CD4-positive, alpha-beta T cell treated with Interleukin-12 subunit alpha and Interleukin-12 subunit beta, for 1 hour (primary cell): ENCODE measurements at regions not wholly inside any gene's neighbourhood (a gene's known extent, or its start where the extent isn't known, plus 50 kb on each side); places are given as distances from the start of the nearest gene placed in this dataset.

ENCODE experiments used
- DNase-seq: peaks from one replicate; pipeline ENCODE4 v3.0.0-alpha.2; 2020

DNA sequence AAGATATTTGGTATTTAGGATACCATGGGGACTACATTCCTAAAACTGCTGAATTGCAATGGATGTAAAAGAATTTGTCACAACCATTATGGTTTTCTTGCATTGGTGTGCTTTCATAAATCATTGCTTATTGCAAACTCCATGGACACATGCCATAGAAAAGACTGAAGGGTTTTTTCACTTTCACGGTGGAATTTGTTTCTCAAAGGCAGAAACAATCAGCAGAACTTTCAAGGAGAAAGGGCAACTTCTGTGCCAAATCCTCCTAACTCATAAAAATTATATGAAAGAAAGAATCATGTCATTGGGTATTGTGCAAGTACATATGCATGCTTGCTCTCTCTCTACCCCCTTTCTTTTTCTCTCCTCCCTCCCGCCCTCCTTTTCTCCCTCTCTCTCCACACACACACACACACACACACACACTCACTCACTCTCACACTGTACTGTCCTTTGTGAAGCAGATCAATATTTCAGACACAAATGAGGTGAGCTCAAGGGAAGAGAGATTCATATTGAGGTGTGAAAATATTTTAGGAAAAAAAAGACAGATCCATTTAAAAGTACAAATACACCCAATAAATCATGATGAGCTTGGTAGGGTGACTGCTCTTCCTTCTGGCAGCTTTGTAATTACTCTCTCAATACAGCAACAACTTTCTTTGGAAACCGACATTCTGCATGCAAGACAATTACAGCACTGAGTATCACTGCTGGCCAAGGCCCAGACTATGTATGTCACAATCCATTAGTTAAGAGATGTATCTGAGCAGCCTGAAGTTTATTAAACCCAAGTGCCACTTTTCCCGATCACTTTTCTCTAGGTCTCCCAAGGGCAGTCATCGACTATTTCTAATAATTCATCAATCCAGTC lies 492.6 kb downstream of the TUSC7 start:
- no peak for DNase-seq

GRCh38 chr3:117217355-117217754 lies 507.8 kb downstream of the TUSC7 start:
- DNase-seq: no peak

DNA sequence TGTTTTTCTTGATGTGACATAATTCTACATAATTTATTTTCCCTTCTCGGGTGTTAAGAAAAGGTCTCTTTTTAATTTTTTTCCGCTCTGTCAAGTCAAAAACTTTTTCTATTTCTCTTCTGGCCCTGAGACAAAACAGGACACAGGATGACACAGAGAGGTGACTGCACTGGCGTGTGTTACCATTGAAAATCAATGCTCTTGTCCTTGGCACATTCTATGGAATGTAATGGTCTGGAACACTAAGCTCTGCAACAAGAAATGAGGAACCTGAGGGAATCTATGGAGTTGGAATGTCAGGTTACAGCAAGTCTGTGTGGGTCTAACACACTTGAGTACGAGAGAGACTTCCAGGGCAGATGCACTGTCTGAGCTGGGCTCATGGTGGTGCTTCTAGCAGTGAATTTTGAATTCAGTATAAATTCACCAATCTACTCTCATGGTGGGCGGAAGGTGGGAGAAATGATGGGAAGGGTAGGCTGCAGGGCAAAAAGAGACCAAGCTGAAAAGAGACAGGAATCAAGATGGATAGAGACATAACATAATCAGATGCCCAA lies 508.3 kb downstream of the TUSC7 start:
- DNase-seq: no peak

DNA sequence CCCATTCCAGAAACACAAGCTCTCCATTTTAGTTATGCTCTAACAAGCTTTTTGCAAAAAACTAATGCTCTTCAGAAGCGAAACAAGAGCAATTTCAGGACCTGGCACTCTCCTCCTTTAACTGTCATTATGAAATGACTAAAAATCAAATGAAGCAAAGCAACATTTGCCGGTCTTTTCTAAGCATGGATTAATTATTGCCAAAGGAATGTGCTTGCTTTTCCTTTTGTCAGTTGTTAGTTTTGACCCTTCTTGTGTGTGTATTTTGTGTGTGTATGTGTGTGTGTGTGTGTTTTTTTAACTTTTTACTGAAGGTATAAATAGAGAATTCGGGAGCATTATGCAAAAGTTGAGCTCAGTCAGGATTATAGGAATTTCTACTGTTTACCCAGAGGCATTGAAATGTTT lies 509.1 kb downstream of the TUSC7 start:
- no peak for DNase-seq

DNA sequence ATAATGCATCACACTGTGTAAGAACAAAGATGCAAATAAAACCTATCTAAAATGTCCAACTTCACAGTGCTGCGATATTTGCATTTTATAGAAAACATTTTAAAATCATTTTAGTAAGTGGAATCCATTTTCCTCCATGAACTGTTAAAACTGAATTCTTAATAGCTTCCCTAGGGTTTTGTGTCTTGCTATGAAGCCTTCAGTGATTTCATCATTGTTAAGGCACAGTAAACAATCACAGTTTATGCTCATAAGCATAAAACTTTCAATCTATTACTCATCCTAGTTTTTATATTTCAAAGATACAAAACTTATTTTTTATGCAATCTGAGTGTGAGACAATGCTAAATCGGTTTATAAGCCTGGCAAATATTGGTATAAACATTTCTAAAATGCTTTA lies 509.7 kb downstream of the TUSC7 start:
- DNase-seq: no peak

DNA sequence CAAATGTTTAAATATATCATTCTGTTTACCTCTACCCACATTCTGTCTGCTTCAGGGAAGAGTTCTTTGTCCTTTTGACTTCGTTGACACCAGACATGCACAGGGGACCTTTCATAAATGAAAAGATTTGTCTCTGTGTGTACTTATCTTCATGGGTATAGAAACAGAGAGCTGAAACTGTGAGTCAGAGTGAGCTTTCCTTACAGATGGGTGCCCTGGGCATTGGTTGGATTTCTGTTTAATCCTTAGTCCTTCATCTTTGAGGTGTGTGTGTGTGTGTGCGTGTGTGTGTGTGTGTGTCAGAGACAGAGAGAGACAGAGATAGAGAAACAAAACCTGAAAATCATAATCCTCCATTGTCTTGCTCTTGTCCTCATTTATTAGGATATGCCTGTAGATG lies 517.4 kb downstream of the TUSC7 start:
- DNase-seq: no peak

DNA sequence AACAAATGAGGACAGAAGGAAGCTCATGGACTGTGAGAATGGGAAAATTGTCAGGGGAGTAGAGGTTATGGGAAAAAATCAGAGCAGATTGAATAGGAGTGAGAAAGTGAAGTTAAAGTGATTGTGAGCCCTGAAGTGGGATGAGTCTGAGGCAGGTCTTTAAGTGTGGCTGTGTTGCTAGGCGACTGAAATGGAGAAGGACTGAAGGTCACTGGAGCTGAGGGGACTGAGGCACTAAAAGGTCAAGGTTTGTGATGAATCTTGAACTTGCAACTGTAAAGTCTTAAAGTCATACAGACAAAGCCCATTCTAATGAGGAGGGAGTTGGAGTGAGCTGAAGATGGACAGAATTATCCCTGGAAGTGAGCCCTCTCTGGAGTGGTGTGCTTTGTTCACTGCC lies 518.9 kb downstream of the TUSC7 start:
- no peak for DNase-seq

GRCh38 chr3:117230924-117231323 lies 521.3 kb downstream of the TUSC7 start:
- no peak for DNase-seq

- no peak for DNase-seq
Measured at GRCh38 chr3:117234331-117234730, 524.8 kb downstream of the TUSC7 start.

DNA sequence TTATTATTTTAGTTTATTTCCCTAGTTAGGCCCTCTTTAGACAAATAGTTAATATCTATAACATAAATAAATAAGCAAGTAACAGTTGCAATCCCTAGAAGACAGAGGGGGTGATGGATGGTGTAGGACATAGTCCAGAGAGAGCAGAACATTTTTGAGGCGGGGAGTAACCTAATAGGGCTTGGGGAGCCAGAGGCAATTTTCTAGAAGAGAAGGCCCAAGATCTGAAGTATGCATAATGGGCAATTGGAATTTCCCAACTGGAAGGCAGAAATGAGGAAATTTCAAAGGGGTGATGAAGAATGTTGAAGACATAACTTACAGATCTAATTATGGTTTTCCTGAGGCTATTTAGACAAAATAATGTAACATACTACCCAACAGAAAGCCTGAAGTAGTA lies 525.7 kb downstream of the TUSC7 start:
- DNase-seq: no peak

- DNase-seq: no peak
Measured at GRCh38 chr3:117238806-117239205, 529.2 kb downstream of the TUSC7 start.

GRCh38 chr3:117243657-117244056 lies 534.1 kb downstream of the TUSC7 start:
- DNase-seq: no peak

DNA sequence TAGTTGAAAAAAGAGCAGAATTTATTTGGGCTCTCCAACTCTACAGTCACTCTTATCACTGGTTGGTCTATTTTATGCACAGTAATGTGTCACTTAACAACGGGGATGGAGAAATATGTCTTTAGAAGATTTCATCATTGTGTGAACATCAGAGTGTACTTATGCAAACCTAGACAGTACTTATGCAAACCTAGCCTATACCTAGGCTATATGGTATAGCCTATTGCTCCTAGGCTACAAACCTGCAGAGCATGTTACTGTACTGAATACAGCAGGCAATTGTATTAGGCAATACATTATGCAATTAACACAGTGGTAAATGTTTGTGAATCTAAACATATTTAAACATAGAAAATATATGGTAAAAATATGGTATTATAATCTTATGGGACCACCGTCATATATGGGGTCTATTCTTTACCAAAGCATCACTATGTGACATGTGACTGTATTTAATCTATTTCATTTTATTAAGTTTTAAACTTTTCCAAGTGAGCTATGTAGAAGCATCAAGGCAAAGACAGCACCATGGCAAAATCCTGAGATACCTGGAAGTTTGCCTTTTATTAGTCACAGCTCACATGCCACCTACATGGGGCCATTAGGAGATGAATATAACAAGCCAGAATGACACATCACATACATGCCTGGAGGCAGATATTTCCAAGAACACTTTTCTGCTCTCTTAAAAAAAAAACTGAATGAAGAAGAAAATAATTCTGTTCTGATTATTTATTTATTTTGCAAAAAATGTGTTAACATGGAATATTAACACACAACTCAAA lies 537.4 kb downstream of the TUSC7 start:
- DNase-seq: no peak

DNA sequence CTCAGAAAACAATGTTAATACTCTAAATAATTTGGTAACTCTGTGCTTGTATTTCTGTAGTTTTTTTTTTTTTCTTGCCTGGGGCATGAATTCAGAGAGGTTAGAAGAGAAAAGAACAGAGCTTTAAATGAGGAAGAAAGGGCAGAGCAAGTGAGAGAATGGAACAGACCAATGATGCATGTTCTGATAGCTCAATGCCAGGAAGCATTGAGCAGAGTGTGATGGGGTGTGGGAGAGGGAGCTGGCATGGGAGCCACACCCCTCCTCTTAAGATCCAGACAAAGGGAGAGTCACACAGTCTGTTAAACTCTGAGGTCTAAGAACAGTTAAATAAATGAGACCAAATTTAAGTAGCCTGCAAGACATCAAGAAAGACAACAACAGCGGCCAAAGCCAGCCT lies 538.6 kb downstream of the TUSC7 start:
- no peak for DNase-seq

GRCh38 chr3:117252208-117252607 lies 542.6 kb downstream of the TUSC7 start:
- DNase-seq: no peak

DNA sequence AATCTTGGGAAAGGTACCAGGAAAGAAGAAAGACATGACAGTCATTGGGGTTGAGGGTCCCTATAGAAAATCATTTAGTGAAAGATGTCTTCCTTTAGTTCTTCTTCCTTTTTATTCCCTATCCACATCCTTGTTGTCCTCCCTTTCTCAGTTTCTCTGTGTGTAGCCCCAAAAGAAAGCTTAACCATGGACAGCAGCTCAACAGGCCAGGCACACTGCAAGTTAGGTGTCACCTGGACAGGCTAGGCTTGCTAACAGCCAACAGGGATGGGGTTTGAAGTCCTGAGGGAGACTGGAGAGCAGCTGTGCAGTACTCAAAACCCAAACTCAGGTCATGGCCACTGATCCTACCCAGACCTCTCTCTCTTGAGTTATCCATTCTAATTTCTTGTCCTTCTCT lies 543.1 kb downstream of the TUSC7 start:
- no peak for DNase-seq

DNA sequence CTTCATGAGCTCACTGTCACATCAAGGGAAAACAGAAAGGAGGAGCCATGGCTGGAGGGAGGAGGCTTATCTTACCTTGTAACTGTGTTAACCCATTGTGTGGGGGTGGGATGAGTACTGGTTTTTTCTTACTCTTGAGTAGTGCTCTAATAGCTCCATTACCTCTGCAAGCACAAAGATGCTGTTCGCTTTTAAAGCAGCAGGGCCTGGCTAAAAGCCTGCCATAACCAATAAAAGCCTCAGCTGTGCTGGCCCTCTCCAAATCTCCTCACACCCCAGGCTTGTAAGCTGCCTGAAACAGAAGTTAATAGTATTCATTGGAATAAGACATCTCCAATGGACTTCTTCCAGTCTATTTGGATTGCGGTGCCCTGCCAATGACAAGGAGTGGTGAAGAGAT lies 544.1 kb downstream of the TUSC7 start:
- no peak for DNase-seq

GRCh38 chr3:117254985-117255384 lies 545.4 kb downstream of the TUSC7 start:
- no peak for DNase-seq

- DNase-seq: no peak
Measured at GRCh38 chr3:117255736-117256135, 546.2 kb downstream of the TUSC7 start.

DNA sequence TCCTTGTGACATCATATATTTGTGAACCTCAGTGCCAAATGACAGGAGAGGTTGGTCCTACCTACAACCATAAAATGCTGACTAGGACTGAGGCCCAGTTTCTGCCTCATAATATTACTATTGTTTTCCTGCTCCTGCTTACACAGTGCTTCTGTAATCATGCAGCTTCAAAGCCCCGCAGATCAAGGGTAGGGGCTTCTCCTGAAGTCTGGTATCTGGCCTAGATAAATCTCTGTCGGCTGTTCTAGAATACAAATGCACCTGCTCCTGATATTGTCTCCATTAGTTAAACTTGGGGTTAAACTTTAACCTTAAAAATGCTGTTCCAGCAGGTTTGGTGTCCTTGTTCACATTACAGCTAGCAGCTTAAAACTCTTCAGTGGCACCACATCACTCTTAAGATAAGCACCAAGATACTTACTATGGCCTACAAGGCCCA lies 552.4 kb downstream of the TUSC7 start:
- no peak for DNase-seq

- no peak for DNase-seq
Measured at GRCh38 chr3:117263270-117263669, 553.7 kb downstream of the TUSC7 start.

DNA sequence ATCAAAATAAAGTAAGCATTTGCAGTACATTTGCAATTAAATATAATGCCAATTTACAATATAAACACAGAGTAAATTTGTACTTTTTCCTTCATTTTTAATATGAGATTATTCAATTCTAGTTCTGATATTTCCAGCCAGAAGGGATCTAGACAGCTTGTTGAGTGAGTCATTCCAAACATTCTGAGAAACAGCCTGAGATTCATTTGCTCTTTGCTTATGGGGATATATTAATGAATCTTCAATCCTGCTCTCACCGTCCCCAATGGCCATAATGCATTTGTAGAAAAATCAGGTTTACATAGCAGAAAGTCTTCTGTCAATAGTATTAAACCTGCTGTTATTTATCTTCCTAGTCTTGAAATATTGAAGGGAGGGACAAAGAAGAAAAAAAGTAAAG lies 554.2 kb downstream of the TUSC7 start:
- no peak for DNase-seq

- no peak for DNase-seq
Measured at GRCh38 chr3:117264204-117264994, 554.8 kb downstream of the TUSC7 start.
